Mesothelial cell of epicardium (in vitro differentiated cells): ENCODE measurements at regions not wholly inside any gene's neighbourhood (a gene's known extent, or its start where the extent isn't known, plus 50 kb on each side); places are given as distances from the start of the nearest gene placed in this dataset.

Experiments
- DNase-seq, 2 experiments: peaks; one replicate each; pipeline ENCODE4 v3.0.0; 2021; ENCODE audit warnings: low spot score in 2 of 2; ENCODE audit not compliant: unreplicated experiment in 2 of 2
- H3K27ac Mint-ChIP-seq: 2 replicates; pipeline ENCODE4 v1.8.0; 2021; ENCODE audit warnings: mixed read lengths
- H3K27me3 Mint-ChIP-seq: 2 replicates; pipeline ENCODE4 v1.8.0; 2021; ENCODE audit warnings: low read depth, mixed read lengths
- H3K36me3 Mint-ChIP-seq: 2 replicates; pipeline ENCODE4 v1.8.0; 2021; ENCODE audit warnings: mixed read lengths
- H3K4me1 Mint-ChIP-seq: 2 replicates; pipeline ENCODE4 v1.8.0; 2021; ENCODE audit warnings: mixed read lengths
- H3K4me3 Mint-ChIP-seq: 2 replicates; pipeline ENCODE4 v1.8.0; 2021; ENCODE audit warnings: mild to moderate bottlenecking, moderate library complexity, mixed read lengths
- H3K9me3 Mint-ChIP-seq: 2 replicates; pipeline ENCODE4 v1.8.0; 2021; ENCODE audit warnings: mixed read lengths
- CTCF ChIP-seq: fragments of 200-600 bp; sonication (generic); IDR thresholded peaks from one replicate; pipeline ENCODE4 v1.5.0; 2021; ENCODE audit warnings: antibody characterized with exemption; ENCODE audit not compliant: unreplicated experiment

- no peaks in the 10 kb centered on the region for H3K36me3 Mint-ChIP-seq
These were observed 538.8 kb downstream of the TCERG1L start for GRCh38 chr10:130772676-130773075.

GRCh38 chr10:130773941-130774340, 537.6 kb downstream of the TCERG1L start:
- Mint-ChIP-seq H3K4me1 (no peaks in the 10 kb centered on the region), H3K27me3 (peaks cover 9% of the 10 kb centered on the region), H3K4me3 (no peak overlapping the region), H3K36me3 (no peaks in the 10 kb centered on the region), H3K27ac (no peak overlapping the region), H3K9me3 (no peaks in the 10 kb centered on the region)
- DNase-seq, result no peak
- TF ChIP-seq CTCF, result no peak

More at GRCh38 chr10:130772676-130773075, 538.8 kb downstream of the TCERG1L start:
- H3K4me1 Mint-ChIP-seq, result no peaks in the 10 kb centered on the region
- no peak for TF ChIP-seq CTCF
- no peak overlapping the region for H3K4me3 Mint-ChIP-seq
- peak in 1 of 2 experiments; percentile 5 for DNase-seq
- H3K27me3 Mint-ChIP-seq, result peaks cover 9% of the 10 kb centered on the region
- H3K27ac Mint-ChIP-seq, result no peak overlapping the region
- H3K9me3 Mint-ChIP-seq, result peaks cover 8% of the 10 kb centered on the region

- H3K27ac Mint-ChIP-seq, result no peak overlapping the region
- peaks cover 9% of the 10 kb centered on the region for H3K27me3 Mint-ChIP-seq
- TF ChIP-seq CTCF, result no peak
- DNase-seq, result peak in 1 of 2 experiments; percentile 6
- H3K9me3 Mint-ChIP-seq, result no peaks in the 10 kb centered on the region
- H3K36me3 Mint-ChIP-seq, result no peaks in the 10 kb centered on the region
- H3K4me3 Mint-ChIP-seq, result no peak overlapping the region
- no peaks in the 10 kb centered on the region for H3K4me1 Mint-ChIP-seq
These were observed 536.6 kb downstream of the TCERG1L start for GRCh38 chr10:130774871-130775270.

GRCh38 chr10:130775311-130775710, 536.2 kb downstream of the TCERG1L start:
- H3K9me3 Mint-ChIP-seq, result no peaks in the 10 kb centered on the region
- no peak for TF ChIP-seq CTCF
- H3K27me3 Mint-ChIP-seq, result peaks cover 9% of the 10 kb centered on the region
- H3K36me3 Mint-ChIP-seq, result no peaks in the 10 kb centered on the region
- no peak overlapping the region for H3K4me3 Mint-ChIP-seq
- peak in 1 of 2 experiments; percentile 2 for DNase-seq
- H3K27ac Mint-ChIP-seq, result no peak overlapping the region
- H3K4me1 Mint-ChIP-seq, result peaks cover 1% of the 10 kb centered on the region

GRCh38 chr10:130776724-130777123, 534.8 kb downstream of the TCERG1L start:
- no peaks in the 10 kb centered on the region for H3K9me3 Mint-ChIP-seq
- peaks cover 11% of the 10 kb centered on the region for H3K4me1 Mint-ChIP-seq
- H3K36me3 Mint-ChIP-seq, result no peaks in the 10 kb centered on the region
- TF ChIP-seq CTCF, result no peak
- peaks cover 9% of the 10 kb centered on the region for H3K27me3 Mint-ChIP-seq
- DNase-seq, result no peak
- H3K4me3 Mint-ChIP-seq, result no peak overlapping the region
- H3K27ac Mint-ChIP-seq, result no peak overlapping the region
